Uterus (tissue), 3 donors: ENCODE measurements at regions not wholly inside any gene's neighbourhood (a gene's known extent, or its start where the extent isn't known, plus 50 kb on each side); places are given as distances from the start of the nearest gene placed in this dataset.

Experiments used
- DNase-seq, 2 donors: peaks; one replicate each; pipeline ENCODE4 v3.0.0-alpha.2; 2019 to 2020
- H3K27ac ChIP-seq, 2 donors: fragments of 200-600 bp; sonication (generic); 1 replicate in 1 of 2; 2 replicates in 1 of 2; pipeline ENCODE4 v1.5.1; 2016 to 2018
- H3K27me3 ChIP-seq, 2 donors: fragments of 200-600 bp; sonication (generic); one replicate each; pipeline ENCODE4 v1.5.1; 2018 to 2019; ENCODE audit warnings: control low read depth in 1 of 2
- H3K36me3 ChIP-seq, 2 donors: fragments of 200-600 bp; sonication (generic); one replicate each; pipeline ENCODE4 v1.5.1; 2019; ENCODE audit warnings: control low read depth in 1 of 2
- H3K4me1 ChIP-seq, 2 donors: fragments of 200-600 bp; sonication (generic); one replicate each; pipeline ENCODE4 v1.5.1; 2018 to 2019; ENCODE audit warnings: control low read depth in 1 of 2
- H3K4me3 ChIP-seq, 2 donors: fragments of 200-600 bp; sonication (generic); 1 replicate in 1 of 2; 2 replicates in 1 of 2; pipeline ENCODE4 v1.5.1; 2018 to 2019; ENCODE audit warnings: mild to moderate bottlenecking in 1 of 2
- H3K9me3 ChIP-seq, 2 donors: fragments of 200-600 bp; sonication (generic); one replicate each; pipeline ENCODE4 v1.5.1; 2019; ENCODE audit warnings: control low read depth in 1 of 2
- CTCF ChIP-seq, 4 experiments: fragments of 200-600 bp in 2 of 4; fragments of 450-650 bp in 2 of 4; sonication (generic) in 2 of 4; IDR thresholded peaks; one replicate each; pipeline ENCODE4 v1.5.1; 2016 to 2019; ENCODE audit warnings: antibody characterized with exemption in 4 of 4, mild to moderate bottlenecking in 2 of 4, moderate library complexity in 1 of 4
- POLR2A ChIP-seq, 2 donors: fragments of 450-650 bp; IDR thresholded peaks; one replicate each; pipeline ENCODE4 v1.6.1; 2016; ENCODE audit warnings: antibody characterized with exemption in 2 of 2, mild to moderate bottlenecking in 1 of 2, moderate library complexity in 1 of 2
- intact Hi-C: fragments of 100-400 bp; cut with DNase I; formaldehyde crosslinking; loops from one replicate; pipeline ENCODE4 v1.15.1; 2023; ENCODE audit warnings: low total_unique reads
- donor health status: DM: yes; HTN: yes; CAD: no.

GRCh38 chr12:97209997-97210396 is 252.6 kb upstream of the RMST start:
- Histone ChIP-seq H3K27ac (no peak overlapping the region), H3K36me3 (no peaks in the 10 kb centered on the region), H3K4me3 (no peak overlapping the region), H3K27me3 (no peaks in the 10 kb centered on the region), H3K4me1 (no peaks in the 10 kb centered on the region), H3K9me3 (no peaks in the 10 kb centered on the region)
- no peak for DNase-seq
- intact Hi-C loops: no loop called here
- TF ChIP-seq CTCF (IDR thresholded peaks at IDR 0.05) (no peak), POLR2A (IDR thresholded peaks at IDR 0.05) (no peak)

GRCh38 chr12:97211416-97211930 is 251.1 kb upstream of the RMST start:
- Histone ChIP-seq H3K9me3 (no peaks in the 10 kb centered on the region), H3K4me3 (no peak overlapping the region), H3K36me3 (no peaks in the 10 kb centered on the region), H3K4me1 (no peaks in the 10 kb centered on the region), H3K27me3 (no peaks in the 10 kb centered on the region), H3K27ac (no peak overlapping the region)
- TF ChIP-seq CTCF (IDR thresholded peaks at IDR 0.05) (no peak), POLR2A (IDR thresholded peaks at IDR 0.05) (no peak)
- DNase-seq: no peak
- intact Hi-C loops: no loop called here

GRCh38 chr12:97216848-97217247 is 245.8 kb upstream of the RMST start:
- intact Hi-C loops: no loop called here
- TF ChIP-seq CTCF (IDR thresholded peaks at IDR 0.05): no peak
- TF ChIP-seq POLR2A (IDR thresholded peaks at IDR 0.05): no peak
- DNase-seq: no peak
- H3K4me1 ChIP-seq: no peaks in the 10 kb centered on the region
- no peaks in the 10 kb centered on the region for H3K36me3 ChIP-seq
- H3K27me3 ChIP-seq: no peaks in the 10 kb centered on the region
- no peak overlapping the region for H3K27ac ChIP-seq
- H3K9me3 ChIP-seq: no peaks in the 10 kb centered on the region
- H3K4me3 ChIP-seq: no peak overlapping the region

GRCh38 chr12:97222391-97222790 is 240.2 kb upstream of the RMST start:
- H3K4me1 ChIP-seq: no peaks in the 10 kb centered on the region
- H3K36me3 ChIP-seq: no peaks in the 10 kb centered on the region
- intact Hi-C loops: no loop called here
- H3K27ac ChIP-seq: no peak overlapping the region
- H3K9me3 ChIP-seq: no peaks in the 10 kb centered on the region
- DNase-seq: no peak
- H3K4me3 ChIP-seq: no peak overlapping the region
- TF ChIP-seq CTCF (IDR thresholded peaks at IDR 0.05): no peak
- no peak for TF ChIP-seq POLR2A (IDR thresholded peaks at IDR 0.05)
- no peaks in the 10 kb centered on the region for H3K27me3 ChIP-seq

GRCh38 chr12:97223419-97223818 is 239.2 kb upstream of the RMST start:
- DNase-seq: no peak
- Histone ChIP-seq H3K36me3 (no peaks in the 10 kb centered on the region), H3K4me1 (no peaks in the 10 kb centered on the region), H3K27ac (no peak overlapping the region), H3K27me3 (no peaks in the 10 kb centered on the region), H3K9me3 (no peaks in the 10 kb centered on the region), H3K4me3 (no peak overlapping the region)
- intact Hi-C loops: no loop called here
- TF ChIP-seq CTCF (IDR thresholded peaks at IDR 0.05) (no peak), POLR2A (IDR thresholded peaks at IDR 0.05) (no peak)
